Left colon (tissue), 2 donors: ENCODE measurements at regions not wholly inside any gene's neighbourhood (a gene's known extent, or its start where the extent isn't known, plus 50 kb on each side); places are given as distances from the start of the nearest gene placed in this dataset.

Source experiments
- ATAC-seq: fragments of 200-7000 bp; cut with Tn5 transposase; one replicate; pipeline ENCODE4 v1.9.1; 2020; ENCODE audit warnings: mild to moderate bottlenecking, moderate library complexity
- DNase-seq, 2 donors: peaks; one replicate each; pipeline ENCODE4 v3.0.0-alpha.2; 2020
- intact Hi-C, 2 donors: fragments of 100-400 bp; cut with DNase I in 1 of 2; cut with micrococcal nuclease in 1 of 2; formaldehyde crosslinking; loops; one replicate each; pipeline versions ENCODE4 v1.11.2 to v1.14.0; 2022; cut with DNase I, micrococcal nuclease
- donor health status: DM: no; HTN: no; CAD: no.
- donor health status: DM: yes; HTN: yes; CAD: no.

DNA sequence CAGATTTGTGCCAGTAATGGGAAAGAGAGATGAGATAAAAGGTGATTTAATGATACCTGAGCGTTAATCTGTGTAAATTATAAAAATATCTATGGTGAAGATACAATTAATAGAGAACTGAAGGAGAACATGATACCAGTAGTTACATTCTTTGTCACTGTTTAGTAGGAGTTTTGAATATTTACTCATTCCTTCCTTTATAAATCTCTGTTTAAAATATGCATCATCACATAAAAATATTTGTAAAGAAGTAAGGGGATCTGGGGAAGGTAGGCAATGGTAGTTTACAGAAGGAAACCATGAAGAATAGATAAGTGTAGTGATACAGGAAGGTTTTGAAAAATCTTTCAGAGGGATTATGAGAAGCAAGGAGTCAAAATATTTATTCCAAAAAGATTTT is 190.6 kb upstream of the PCDH18 start:
- ATAC-seq: no peak
- no peak for DNase-seq
- intact Hi-C loops: no loop called here

- no peak for ATAC-seq
- intact Hi-C loops: no loop called here
Measured at GRCh38 chr4:137711502-137711901, 179.2 kb upstream of the PCDH18 start.

DNA sequence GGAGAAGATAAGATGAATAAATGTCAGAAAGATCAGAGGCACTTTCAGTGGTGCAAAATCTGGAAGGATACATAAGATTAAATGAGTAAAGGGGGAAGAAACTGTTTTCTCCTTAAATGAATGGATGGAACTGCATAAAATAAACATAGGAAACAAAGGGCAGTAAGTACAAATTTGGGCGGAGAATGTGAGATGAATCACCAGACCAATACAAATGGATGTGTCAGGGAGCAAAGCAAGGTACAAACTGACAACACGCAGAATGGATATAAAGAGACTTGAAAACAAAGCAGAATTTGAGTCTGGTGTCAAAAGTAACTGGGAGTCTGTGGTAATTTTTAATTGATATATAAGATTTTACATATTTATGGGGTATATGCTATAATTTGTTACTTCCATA is 175.3 kb upstream of the PCDH18 start:
- DNase-seq: no peak
- intact Hi-C loops: no loop called here
- ATAC-seq: no peak

More at GRCh38 chr4:137711502-137711901, 179.2 kb upstream of the PCDH18 start:
- DNase-seq: no peak

- ATAC-seq: no peak
- no peak for DNase-seq
- intact Hi-C loops: no loop called here
Measured at GRCh38 chr4:137707102-137707620, 174.9 kb upstream of the PCDH18 start.

DNA sequence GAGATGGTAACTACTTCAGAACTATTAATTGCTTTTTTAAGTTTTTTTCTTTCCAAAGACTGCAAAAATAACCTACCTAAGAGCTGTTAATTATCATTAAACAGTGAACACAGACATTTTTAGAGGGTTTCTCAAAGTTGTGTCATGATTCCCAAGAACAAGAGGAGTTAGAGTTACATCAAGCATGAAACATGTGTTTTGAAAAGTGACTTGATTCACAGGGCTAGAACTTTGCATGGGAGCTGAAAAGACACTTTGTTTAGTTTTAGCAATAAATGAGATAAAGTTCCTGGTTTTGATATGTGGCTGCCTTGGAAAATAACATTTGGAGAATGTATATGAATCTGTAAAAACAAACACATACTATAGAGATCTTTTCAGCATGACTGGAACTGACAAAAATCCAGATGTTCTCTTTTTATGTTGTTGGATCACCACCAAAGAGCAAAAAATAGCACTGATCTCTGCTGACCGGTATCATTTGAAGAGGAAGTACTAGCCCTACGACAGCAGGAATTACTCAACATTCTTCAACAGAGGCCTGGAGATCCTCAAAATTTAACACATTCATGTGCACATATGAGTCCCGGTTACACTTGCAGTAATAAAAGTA is 173.0 kb upstream of the PCDH18 start:
- no peak for ATAC-seq
- no peak for DNase-seq
- intact Hi-C loops: no loop called here

DNA sequence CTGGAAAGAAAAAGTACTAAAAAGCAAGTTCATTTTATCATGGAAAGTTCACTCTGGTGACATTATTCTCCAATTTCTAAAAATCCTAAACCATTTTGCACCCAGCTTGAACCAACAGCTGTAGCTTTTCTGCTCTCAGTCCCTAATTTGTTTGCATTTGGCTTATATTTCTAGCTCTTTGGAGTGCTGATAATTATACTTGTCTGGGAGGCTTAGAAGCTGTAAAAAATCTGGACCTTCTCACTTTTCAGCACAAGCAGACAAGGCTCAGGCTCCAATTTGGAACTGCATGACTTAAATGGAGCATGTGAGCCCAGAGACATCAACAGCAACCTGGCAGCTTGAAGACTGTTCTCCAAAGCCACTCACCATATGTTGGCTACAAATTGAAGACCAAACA is 170.9 kb upstream of the PCDH18 start:
- intact Hi-C loops: no loop called here
- DNase-seq (no peak), ATAC-seq (no peak)

GRCh38 chr4:137702512-137702911 is 170.2 kb upstream of the PCDH18 start:
- intact Hi-C loops: no loop called here
- no peak for DNase-seq
- ATAC-seq: no peak

DNA sequence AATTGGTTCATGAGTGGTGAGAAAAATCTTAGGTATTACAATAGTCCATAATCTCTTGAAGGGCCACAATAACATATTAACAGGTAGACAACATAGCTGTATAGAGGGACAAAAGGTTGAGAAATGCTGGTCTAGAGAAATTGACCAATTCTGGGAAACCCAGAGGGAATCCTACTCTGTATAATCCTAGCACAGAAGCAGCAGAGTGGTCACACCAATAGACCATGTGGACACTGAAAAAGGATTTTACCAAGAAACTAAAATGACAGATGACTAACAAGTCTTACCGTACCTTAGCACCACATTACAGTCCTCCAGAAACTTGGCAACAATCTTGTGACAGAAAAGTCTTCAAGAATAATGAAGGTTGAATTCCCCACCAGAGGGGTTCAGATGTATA is 169.1 kb upstream of the PCDH18 start:
- intact Hi-C loops: no loop called here
- ATAC-seq (no peak), DNase-seq (no peak)

- DNase-seq (no peak), ATAC-seq (no peak)
- intact Hi-C loops: no loop called here
Measured at GRCh38 chr4:137700751-137701150, 168.5 kb upstream of the PCDH18 start.

DNA sequence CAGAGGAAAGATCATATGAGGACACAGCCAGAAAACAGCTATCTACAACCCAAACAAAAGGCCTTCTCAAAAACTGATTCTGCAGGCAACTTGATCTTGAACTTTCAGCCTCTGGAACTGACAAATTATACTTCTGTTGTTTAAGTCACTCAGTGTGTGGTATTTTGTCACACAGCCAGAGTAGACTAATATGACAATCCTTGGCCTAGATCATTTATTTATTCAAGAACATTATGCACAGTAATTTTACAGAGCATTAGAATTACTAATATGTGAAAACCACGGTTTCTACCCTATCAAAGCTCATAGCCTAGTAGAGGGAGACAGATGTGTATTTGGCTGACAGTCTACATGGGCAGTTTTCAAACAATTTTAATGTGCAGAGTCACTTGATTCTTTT is 167.8 kb upstream of the PCDH18 start:
- DNase-seq (no peak), ATAC-seq (no peak)
- intact Hi-C loops: no loop called here

DNA sequence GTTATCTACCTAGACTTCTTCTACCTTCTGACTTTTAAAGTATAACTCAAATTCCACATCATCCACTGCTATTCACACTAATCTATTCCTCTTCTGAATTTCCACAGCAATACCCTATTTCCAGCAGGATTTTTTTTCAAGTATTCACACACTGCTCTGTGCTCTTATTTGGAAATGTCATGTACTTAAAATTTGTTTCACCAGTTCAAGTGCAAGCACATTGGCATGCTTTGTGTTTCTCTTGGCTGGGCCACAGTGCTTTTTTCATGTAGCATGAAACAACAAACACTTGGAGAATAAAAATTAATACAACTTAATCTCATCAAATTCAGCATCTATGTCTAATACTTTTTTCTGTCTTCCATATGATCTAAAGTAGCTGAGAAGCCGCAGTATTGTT is 161.8 kb upstream of the PCDH18 start:
- ATAC-seq: no peak
- DNase-seq: no peak
- intact Hi-C loops: no loop called here

- ATAC-seq: no peak
- intact Hi-C loops: no loop called here
- no peak for DNase-seq
Measured at GRCh38 chr4:137693641-137694040, 161.3 kb upstream of the PCDH18 start.

GRCh38 chr4:137692205-137692604 is 159.9 kb upstream of the PCDH18 start:
- intact Hi-C loops: no loop called here
- DNase-seq: no peak
- no peak for ATAC-seq

- no peak for DNase-seq
- no peak for ATAC-seq
Measured at GRCh38 chr4:137688651-137689050, 156.4 kb upstream of the PCDH18 start.

DNA sequence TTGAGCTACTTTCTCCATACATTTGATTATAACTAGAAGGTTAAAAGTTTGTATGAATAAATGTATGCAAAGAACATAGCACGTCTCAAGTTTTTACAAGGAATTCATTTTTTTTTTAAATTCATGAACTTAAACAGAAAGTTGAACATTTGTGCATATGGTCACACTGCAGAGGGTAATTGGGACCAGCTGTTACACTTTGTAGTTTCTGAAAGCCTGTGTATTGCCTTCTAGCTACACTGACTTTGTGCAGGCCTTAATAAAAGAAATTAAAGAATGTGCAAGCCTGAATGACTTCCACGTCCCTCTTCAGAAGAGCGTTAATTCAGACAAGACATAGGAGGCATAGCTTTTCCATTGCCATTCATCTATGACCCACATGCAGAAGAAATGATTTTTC is 153.1 kb upstream of the PCDH18 start:
- intact Hi-C loops: no loop called here
- ATAC-seq (no peak), DNase-seq (no peak)

More at GRCh38 chr4:137688651-137689050, 156.4 kb upstream of the PCDH18 start:
- intact Hi-C loops: no loop called here

DNA sequence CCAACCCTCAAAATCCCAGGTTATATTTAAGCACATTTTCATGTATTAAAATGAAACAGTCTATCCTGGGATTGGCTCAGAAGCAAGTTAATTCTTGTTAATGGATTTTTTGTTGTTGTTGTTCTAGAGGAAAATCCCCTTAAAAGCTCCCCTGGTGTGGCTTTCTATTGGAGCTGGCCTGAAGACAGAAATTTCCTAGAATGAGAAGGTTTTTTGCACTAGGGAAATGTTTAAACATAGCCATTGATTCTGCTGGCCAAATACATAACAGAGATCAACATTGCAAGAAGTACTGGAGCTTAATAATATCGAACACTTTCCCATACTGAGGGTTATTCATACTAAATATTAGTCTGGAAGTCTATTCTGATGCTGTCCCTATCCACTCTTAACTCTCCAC is 148.8 kb upstream of the PCDH18 start:
- intact Hi-C loops: no loop called here

GRCh38 chr4:137678796-137679195 is 146.5 kb upstream of the PCDH18 start:
- ATAC-seq (no peak), DNase-seq (no peak)
- intact Hi-C loops: no loop called here

More for the DNA sequence above, 148.8 kb upstream of the PCDH18 start:
- DNase-seq (no peak), ATAC-seq (no peak)

- DNase-seq (no peak), ATAC-seq (no peak)
- intact Hi-C loops: no loop called here
Measured at GRCh38 chr4:137677863-137678262, 145.6 kb upstream of the PCDH18 start.

DNA sequence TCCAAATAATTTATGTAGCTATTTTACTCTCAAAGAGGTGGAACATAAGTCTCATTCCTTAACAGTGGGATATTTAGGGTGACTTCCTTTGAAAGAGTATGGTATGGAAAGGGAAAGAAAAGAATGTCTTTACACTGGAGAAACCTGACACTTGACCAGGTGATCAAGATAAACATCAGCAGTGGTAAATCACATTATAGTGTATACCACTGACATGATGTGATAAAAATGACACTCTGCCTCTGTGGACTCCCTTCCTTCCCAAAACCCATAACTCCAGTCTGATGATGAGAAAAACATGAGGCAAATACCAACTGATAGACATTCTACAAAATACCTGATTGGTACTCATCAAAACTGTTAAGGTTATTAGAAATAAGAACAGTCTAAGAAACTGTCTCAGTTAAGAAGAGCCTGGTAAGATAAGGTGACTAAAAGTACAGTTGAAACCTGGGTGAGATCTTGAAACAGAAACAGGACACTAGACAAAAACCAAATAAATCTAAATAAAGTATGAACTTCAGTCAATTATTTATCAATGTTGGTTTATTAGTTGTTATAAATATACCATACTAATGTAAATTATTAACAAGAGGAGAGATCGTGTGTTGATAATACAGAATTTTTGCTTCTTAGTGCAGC is 144.2 kb upstream of the PCDH18 start:
- intact Hi-C loops: no loop called here
- DNase-seq (no peak), ATAC-seq (no peak)

DNA sequence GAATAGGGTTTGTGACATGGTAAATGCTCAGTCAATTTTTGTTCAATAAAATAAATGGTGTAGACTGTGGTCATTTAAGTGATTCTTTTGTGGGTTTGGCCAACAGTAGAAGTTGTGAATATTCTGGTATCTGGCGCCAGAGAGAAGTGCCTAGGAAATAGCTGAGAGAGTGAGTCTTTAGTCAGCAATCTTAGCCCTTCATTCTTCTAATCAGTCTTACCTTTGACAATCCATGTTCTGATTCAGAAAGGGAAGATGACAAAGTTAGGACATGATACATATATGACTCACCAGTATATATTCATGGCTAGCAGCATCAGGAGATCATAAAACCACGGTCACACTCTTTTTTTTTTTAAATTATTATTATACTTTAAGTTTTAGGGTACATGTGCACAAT is 141.8 kb upstream of the PCDH18 start:
- DNase-seq (no peak), ATAC-seq (no peak)
- intact Hi-C loops: no loop called here
